GM21381 (cell line): ENCODE measurements at regions not wholly inside any gene's neighbourhood (a gene's known extent, or its start where the extent isn't known, plus 50 kb on each side); places are given as distances from the start of the nearest gene placed in this dataset.

Experiments used
- ATAC-seq: cut with Tn5 transposase; IDR thresholded peaks from one replicate; pipeline ENCODE4 v1.9.1; 2021; ENCODE audit warnings: mild to moderate bottlenecking, moderate library complexity; ENCODE audit not compliant: unreplicated experiment

GRCh38 chr4:128604204-128604603, 205.3 kb upstream of the JADE1 start:
- no peak for ATAC-seq

- ATAC-seq: no peak
These were observed 206.4 kb upstream of the JADE1 start for GRCh38 chr4:128603081-128603480.

GRCh38 chr4:128601991-128602695, 207.4 kb upstream of the JADE1 start:
- ATAC-seq: no peak

DNA sequence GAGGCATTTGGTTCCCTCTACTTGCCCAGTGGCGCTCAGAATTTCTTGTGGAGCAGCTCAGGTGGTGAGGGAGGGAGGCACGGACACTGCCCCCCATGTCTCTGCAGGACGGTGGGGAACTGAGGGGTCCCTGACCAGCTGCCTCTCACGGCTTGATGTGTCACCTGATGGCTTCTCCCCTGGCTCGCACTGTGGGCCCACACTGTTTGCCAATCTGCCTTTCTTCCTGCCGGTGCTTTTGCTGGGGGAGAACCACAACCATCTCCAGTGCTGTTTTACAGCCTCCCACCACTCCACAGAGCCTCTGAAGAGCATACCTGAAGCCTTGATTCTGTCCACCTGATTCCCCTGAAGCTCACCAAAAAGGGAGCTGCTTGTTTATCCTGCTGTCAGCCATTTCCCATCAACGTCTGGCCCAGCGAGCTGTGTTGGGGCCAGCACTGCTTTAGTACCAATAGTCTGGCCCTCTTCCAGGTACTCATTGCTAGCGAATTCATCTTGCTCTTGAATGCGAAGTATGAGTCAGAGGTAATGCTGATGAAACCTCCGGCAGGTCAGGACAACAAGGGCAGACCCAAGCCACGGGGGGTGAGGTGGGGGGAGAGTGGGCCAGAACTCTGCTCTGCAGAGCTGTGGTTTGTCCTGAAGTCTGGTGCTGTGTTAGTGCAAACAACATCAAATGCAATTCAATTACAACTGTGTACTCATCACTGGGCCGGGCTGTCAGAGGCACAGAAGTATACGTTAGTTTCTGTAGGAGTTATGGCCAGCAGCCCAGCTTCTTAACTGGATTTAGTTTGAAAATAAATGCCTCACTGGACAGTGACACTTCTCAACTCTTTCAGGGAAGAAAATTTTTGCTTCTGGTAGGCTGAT, 208.3 kb upstream of the JADE1 start:
- no peak for ATAC-seq

DNA sequence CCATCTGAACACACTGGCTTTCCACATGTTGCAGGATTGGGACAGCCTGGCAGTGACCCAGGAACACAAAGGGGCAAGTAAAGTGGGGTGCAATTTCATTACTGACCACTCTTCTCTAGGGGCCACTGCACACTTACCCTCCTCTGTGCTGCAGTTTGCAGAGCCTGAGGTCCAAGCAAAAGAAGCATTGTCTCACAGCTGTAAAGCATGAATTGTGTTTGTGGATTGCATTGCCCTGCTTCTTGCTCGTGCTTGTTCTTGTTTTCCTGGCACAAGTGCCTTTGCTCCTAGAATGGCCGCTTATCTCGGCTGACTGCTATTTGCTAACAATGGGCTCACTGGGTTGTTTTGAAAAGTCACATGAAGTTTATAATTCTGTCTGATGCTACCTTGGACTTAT, 209.1 kb upstream of the JADE1 start:
- ATAC-seq: no peak

DNA sequence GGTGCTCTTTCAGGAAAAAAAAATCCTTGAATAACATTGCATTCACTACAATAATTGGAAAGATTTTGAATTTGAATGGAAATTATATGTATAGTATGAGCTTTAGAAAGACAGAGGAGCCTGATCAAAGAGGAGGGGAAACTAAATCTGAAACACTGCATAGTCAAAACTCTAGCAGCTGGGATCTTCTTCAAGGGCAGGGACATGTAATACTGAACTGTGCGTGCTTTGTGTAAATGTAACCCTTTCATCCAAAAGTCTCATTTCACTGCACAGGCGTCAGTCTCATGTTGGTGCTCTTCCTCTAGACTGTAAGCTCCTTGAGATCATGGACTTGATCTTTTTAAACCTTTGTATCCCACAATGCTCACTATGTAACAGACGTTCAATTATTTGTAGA, 212.0 kb upstream of the JADE1 start:
- ATAC-seq: no peak

DNA sequence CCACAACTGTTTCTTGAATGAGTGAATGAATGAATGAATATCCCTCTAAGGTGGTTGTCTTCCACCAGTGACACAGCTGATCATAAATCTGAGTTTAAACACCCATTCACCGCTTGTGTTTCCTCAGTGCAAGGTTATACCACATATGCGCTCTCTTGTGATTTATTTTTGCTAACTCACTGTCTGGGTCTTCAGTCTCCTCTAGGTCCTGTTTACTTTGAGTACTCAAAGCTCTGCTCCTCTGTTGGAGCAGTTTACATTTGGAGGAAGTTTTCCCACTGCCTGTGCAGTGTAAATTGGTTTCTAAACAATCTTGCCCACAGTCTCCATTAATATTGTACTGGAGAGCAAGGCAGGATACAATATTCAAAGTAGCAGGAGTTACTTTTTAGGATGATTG, 212.6 kb upstream of the JADE1 start:
- ATAC-seq: no peak

DNA sequence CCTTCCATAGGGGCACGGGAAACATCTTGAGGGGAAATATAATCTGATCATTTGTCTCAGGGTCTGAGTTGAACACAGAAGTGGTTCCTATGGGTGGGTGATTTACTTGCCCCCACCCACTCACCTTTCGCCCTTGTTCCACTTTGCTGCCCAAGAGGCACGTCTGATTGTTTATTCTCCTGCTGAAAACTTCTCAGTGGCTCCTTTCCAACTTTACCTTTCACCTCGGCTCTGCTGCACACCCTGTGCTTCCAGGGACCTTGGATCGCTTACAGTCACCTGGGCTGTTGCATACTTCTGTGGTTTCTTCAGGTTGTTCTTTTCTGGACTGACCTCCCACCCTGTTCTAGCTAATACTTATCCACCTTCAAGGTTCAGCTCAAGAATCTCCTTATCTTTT, 213.4 kb upstream of the JADE1 start:
- ATAC-seq: no peak

DNA sequence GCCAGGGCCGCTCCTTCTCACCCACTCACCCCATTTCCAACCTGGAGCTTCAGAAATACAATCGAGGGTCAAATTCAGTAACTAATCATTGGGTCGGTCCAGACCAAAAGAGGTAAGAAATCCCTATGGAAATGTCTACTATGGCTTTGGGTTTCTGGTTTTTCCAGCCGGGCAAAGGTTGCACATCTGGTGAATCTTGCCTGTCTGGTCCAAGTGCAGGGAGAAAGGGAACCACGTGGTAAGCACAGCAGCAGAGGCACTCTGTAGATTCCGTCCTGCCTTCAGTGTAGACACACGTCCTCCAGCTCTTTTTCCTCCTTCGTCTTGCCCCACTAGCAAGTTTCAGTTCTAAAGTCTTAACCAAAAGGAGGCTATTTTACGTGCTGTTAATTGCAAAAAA, 218.0 kb upstream of the JADE1 start:
- no peak for ATAC-seq

GRCh38 chr4:128590773-128591172, 218.7 kb upstream of the JADE1 start:
- no peak for ATAC-seq

GRCh38 chr4:128590034-128590740, 219.3 kb upstream of the JADE1 start:
- no peak for ATAC-seq

DNA sequence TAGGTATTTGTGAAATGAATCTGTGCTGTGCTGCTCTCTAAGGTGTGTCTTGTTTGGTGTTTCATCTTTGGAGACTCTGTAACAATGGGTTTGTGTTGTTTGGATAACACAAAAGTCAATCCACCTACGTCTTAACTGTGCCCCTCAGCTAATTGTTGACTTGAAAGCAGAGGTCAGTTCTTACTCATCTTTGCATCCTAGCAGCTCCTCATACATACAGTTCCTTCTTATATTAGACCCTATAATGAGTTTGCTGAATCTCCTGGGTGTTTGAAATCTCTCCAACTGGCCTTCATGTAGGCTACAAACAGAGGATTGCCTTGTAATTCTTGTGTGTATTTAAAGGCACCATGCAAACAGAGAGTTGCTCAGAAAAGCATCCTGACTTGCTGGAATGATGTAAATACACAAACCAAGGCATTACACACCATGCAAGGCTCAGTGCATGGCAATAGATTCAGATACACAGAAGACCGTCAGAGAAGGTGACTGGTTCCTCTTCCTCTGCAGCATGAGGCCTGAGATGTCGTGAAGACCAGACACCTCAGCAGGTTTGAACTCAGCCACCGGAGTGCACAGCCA, 220.0 kb upstream of the JADE1 start:
- no peak for ATAC-seq

DNA sequence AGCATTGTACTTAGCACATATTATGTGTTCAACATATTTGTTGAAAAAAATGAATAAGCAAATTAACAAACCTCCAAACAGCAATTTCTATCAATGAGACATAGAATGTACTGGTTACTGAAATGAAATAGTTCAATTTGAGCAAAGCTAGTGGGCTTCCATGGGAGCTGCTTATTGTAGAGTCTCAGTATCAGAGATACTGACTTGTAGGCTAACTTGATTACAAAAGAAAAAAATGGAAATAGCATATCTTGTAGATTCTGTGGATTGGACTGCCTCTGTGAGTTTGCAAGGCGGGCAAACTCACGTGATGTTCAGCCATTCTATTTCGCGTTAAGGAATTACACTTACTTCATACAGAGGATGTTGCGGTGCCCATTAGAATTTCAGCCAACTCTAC, 222.1 kb upstream of the JADE1 start:
- ATAC-seq: no peak

GRCh38 chr4:128583753-128584712, 225.5 kb upstream of the JADE1 start:
- no peak for ATAC-seq

- ATAC-seq: no peak
These were observed 227.1 kb upstream of the JADE1 start for GRCh38 chr4:128582427-128582870.

DNA sequence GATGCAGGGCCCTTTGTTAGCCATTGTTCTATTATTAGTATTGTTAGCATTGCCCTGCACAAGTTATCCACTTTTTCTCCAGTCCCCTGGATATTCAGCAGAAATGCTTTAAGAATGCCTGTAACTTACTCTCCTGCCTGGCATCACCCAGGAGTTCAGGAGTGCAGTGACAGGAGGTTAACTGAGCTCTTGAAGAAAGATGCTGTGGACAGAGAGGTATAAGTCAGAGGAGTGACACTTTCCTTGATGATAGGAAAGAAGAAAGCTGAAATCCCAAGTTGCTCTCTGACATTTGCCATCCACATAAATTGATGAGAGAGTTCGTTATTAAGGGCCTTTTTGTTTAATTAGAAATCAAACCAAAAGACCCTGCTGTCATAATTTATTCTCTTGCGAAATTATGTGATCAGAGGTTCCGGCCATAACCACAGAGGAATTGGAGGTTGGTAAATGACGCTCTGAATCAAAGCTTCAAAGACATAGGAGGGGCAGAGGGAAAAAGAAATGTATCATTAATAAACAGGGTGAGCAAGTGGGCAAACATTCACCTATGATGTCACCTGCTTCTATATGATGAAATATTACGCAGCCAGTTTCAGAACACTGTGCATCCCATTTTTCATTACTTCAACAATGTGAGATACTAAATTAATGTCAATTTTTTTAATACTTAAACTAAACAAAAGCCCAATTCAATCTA, 230.2 kb upstream of the JADE1 start:
- ATAC-seq: no peak

DNA sequence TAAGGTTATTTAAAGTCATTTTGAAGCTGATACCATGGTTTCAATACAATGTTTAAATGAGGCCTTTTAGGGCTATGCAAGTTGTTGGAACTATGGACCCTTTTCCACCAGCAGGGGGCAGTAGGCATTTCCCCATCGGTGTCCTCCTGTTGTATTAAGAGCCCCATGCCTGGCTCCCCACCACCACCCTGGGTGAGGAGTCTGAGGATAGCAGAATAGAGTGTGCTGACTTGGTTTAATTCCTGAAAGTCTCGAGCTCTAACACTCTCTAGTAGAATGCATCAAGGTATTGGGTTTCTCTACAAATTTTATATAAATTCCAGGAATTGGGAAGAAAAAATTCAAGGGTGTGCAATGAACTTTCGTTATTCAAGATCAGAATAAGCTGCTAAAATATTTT, 234.8 kb upstream of the JADE1 start:
- peak; percentile 95 for ATAC-seq

- ATAC-seq: no peak
These were observed 235.6 kb upstream of the JADE1 start for GRCh38 chr4:128573781-128574508.

DNA sequence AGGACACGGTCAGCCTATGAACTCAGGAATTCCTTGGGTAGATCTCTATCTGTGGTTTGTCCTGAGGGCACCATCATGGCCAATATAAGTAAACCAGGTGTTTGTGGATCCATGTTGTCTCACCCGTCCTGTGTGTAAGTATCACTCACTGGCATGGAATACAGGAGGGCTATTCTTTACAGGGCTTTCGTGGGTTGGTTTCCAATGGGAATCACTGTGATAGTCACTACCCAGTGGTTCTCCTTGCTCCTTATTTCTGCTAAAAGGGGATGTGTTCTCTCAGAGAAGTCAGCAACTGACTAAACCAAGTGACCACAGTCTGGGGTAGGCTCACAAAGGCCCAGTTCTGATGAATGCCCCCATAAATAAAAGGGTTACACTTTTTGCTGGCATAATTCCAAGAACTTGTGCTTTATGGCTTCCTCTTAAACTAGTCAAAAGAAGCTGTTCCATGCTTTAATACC, 236.7 kb upstream of the JADE1 start:
- no peak for ATAC-seq
